22Rv1 (cell line): ENCODE measurements at regions not wholly inside any gene's neighbourhood (a gene's known extent, or its start where the extent isn't known, plus 50 kb on each side); places are given as distances from the start of the nearest gene placed in this dataset.

ENCODE experiments used
- ZFX ChIP-seq: fragments of 450-650 bp; IDR thresholded peaks from 2 replicates; pipeline ENCODE4 v1.6.1; 2017; ENCODE audit warnings: antibody characterized with exemption, borderline replicate concordance
- TF ChIP-seq, protein P1 (sequence below): fragments of 450-650 bp; IDR thresholded peaks from 2 replicates; pipeline ENCODE4 v1.5.1; 2017; ENCODE audit warnings: mild to moderate bottlenecking

- TF ChIP-seq, protein P1, sequence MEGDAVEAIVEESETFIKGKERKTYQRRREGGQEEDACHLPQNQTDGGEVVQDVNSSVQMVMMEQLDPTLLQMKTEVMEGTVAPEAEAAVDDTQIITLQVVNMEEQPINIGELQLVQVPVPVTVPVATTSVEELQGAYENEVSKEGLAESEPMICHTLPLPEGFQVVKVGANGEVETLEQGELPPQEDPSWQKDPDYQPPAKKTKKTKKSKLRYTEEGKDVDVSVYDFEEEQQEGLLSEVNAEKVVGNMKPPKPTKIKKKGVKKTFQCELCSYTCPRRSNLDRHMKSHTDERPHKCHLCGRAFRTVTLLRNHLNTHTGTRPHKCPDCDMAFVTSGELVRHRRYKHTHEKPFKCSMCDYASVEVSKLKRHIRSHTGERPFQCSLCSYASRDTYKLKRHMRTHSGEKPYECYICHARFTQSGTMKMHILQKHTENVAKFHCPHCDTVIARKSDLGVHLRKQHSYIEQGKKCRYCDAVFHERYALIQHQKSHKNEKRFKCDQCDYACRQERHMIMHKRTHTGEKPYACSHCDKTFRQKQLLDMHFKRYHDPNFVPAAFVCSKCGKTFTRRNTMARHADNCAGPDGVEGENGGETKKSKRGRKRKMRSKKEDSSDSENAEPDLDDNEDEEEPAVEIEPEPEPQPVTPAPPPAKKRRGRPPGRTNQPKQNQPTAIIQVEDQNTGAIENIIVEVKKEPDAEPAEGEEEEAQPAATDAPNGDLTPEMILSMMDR: peak; percentile 44
- TF ChIP-seq ZFX: no peak
These were observed 919.6 kb upstream of the DIAPH2 start for GRCh38 chrX:95764972-95765451.
